ENCODE measurements at regions not wholly inside any gene's neighbourhood (a gene's known extent, or its start where the extent isn't known, plus 50 kb on each side); places are given as distances from the start of the nearest gene placed in this dataset.

DNA sequence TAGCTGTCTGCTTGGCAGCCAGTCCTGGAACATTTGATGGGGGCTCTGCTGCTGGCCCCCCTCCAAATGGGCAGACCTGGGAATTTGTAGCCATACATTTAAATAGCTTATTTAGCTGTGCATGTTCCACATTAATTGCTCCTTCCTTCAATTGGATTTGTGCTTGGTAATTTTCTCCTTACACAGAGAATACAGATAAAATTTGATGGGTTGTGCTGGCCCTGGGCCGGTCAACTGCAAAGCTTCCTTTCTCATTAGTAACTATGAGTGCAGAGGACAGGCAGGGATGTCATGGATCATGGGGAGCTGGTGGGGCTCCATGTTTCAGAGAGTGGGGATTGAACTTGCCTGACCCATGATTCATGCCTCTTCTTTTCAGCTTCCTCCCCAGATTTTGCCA is 201.5 kb upstream of the GHITM start:
- intact Hi-C loops (cut with DNase I): no loop called here
- H3K4me1 ChIP-seq (ENCODE audit: control insufficient read depth in 1 of 2, insufficient read depth in 2 of 2, low read length in 2 of 2): no peaks in the 10 kb centered on the region
- DNase-seq (no peak), ATAC-seq (ENCODE audit: low FRiP score) (no peak)
- H3K27me3 ChIP-seq (ENCODE audit: control insufficient read depth in 1 of 2, insufficient read depth in 2 of 2, low read length in 1 of 2): no peaks in the 10 kb centered on the region
- no peak overlapping the region for H3K27ac ChIP-seq (ENCODE audit: low read depth in 1 of 2, low read length in 2 of 2)
- WGBS, 2 donors: 85 to 88% methylated on average over 1 of the region's 1 CpG
- H3K4me3 ChIP-seq (ENCODE audit: low read length in 2 of 2): no peak overlapping the region
- no peaks in the 10 kb centered on the region for H3K36me3 ChIP-seq (ENCODE audit: control insufficient read depth in 1 of 2, insufficient read depth in 2 of 2, low read length in 1 of 2)
- no peaks in the 10 kb centered on the region for H3K9me3 ChIP-seq (ENCODE audit: control insufficient read depth, low read length)

DNA sequence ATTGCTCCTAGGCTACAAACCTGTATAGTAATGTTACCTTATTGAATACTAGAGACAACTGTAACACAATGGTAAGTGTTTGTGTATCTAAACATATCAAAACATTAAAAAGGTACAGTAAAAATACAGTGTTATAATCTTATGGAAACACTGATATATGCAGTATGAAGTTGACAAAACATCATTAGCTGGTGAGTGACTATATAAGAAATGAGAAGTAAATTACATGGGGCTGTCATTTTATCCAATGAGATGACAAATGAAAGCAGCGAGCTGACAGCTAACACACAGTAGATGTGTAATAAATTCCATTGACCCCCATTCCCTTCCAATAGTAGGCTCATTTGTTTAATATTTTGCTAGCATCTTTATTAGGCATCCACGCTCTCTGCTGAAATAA is 198.1 kb upstream of the GHITM start:
- H3K36me3 ChIP-seq (ENCODE audit: control insufficient read depth in 1 of 2, insufficient read depth in 2 of 2, low read length in 1 of 2): no peaks in the 10 kb centered on the region
- H3K9me3 ChIP-seq (ENCODE audit: control insufficient read depth, low read length): no peaks in the 10 kb centered on the region
- intact Hi-C loops (cut with DNase I): no loop called here
- no peak for ATAC-seq (ENCODE audit: low FRiP score)
- no peak for DNase-seq
- no peak overlapping the region for H3K4me3 ChIP-seq (ENCODE audit: low read length in 2 of 2)
- no peaks in the 10 kb centered on the region for H3K27me3 ChIP-seq (ENCODE audit: control insufficient read depth in 1 of 2, insufficient read depth in 2 of 2, low read length in 1 of 2)
- no peak overlapping the region for H3K27ac ChIP-seq (ENCODE audit: low read depth in 1 of 2, low read length in 2 of 2)
- H3K4me1 ChIP-seq (ENCODE audit: control insufficient read depth in 1 of 2, insufficient read depth in 2 of 2, low read length in 2 of 2): no peaks in the 10 kb centered on the region
- 71 to 72% methylated on average over 2 of the region's 2 CpGs for WGBS, 2 donors

- Histone ChIP-seq H3K4me3 (ENCODE audit: low read length in 2 of 2) (no peak overlapping the region), H3K9me3 (ENCODE audit: control insufficient read depth, low read length) (no peaks in the 10 kb centered on the region), H3K4me1 (ENCODE audit: control insufficient read depth in 1 of 2, insufficient read depth in 2 of 2, low read length in 2 of 2) (no peaks in the 10 kb centered on the region), H3K27ac (ENCODE audit: low read depth in 1 of 2, low read length in 2 of 2) (no peak overlapping the region), H3K36me3 (ENCODE audit: control insufficient read depth in 1 of 2, insufficient read depth in 2 of 2, low read length in 1 of 2) (no peaks in the 10 kb centered on the region), H3K27me3 (ENCODE audit: control insufficient read depth in 1 of 2, insufficient read depth in 2 of 2, low read length in 1 of 2) (no peaks in the 10 kb centered on the region)
- 88 to 89% methylated on average over 3 of the region's 3 CpGs for WGBS, 2 donors
- no peak for ATAC-seq (ENCODE audit: low FRiP score)
- no peak for DNase-seq
- intact Hi-C loops (cut with DNase I): no loop called here
These were observed 196.9 kb upstream of the GHITM start for GRCh38 chr10:83942410-83942809.

DNA sequence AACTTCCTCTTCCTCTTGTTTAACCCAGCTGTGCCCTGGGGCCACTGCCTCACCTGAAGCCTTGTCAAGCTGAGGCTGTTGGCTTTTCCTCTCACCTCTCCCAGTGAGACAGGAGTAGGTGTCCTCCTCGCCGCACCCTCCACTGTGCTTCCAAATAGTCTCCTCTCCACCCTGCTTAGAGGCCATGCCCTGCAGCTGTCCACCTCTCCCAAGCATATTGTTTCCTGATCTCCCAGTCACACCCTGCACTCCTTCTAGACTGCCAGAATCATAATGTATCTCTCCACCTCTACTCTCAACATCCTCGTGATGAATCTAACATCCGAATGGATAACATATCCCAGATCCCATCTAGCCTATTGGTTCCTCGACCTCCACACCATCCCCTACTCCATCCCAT is 196.3 kb upstream of the GHITM start:
- Histone ChIP-seq H3K9me3 (ENCODE audit: control insufficient read depth, low read length) (no peaks in the 10 kb centered on the region), H3K36me3 (ENCODE audit: control insufficient read depth in 1 of 2, insufficient read depth in 2 of 2, low read length in 1 of 2) (no peaks in the 10 kb centered on the region), H3K4me3 (ENCODE audit: low read length in 2 of 2) (no peak overlapping the region), H3K27ac (ENCODE audit: low read depth in 1 of 2, low read length in 2 of 2) (no peak overlapping the region), H3K27me3 (ENCODE audit: control insufficient read depth in 1 of 2, insufficient read depth in 2 of 2, low read length in 1 of 2) (no peaks in the 10 kb centered on the region), H3K4me1 (ENCODE audit: control insufficient read depth in 1 of 2, insufficient read depth in 2 of 2, low read length in 2 of 2) (no peaks in the 10 kb centered on the region)
- ATAC-seq (ENCODE audit: low FRiP score): no peak
- DNase-seq: no peak
- WGBS, 2 donors: 78 to 79% methylated on average over 5 of the region's 5 CpGs
- intact Hi-C loops (cut with DNase I): no loop called here

DNA sequence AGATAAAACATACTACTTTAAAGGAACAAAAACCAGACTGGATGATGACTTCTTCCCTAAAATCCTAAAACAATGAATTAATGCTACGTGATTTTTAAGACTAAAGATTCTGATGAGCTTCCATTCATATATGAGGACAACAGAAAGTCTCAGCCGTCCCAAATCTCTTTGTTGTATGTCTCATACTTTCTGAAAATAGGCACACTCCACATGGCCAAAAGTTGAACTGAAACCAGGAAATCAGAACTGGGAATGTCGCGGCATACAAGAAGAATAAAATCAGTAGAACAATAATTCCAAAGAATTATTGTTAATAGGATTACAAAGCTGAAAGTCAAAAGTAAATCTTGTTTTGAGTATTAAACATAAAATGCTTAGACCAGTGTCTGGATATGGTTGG is 195.4 kb upstream of the GHITM start:
- no peaks in the 10 kb centered on the region for H3K27me3 ChIP-seq (ENCODE audit: control insufficient read depth in 1 of 2, insufficient read depth in 2 of 2, low read length in 1 of 2)
- ATAC-seq (ENCODE audit: low FRiP score) (no peak), DNase-seq (no peak)
- intact Hi-C loops (cut with DNase I): no loop called here
- H3K27ac ChIP-seq (ENCODE audit: low read depth in 1 of 2, low read length in 2 of 2): no peak overlapping the region
- 64 to 66% methylated on average over 4 of the region's 4 CpGs for WGBS, 2 donors
- H3K4me3 ChIP-seq (ENCODE audit: low read length in 2 of 2): no peak overlapping the region
- no peaks in the 10 kb centered on the region for H3K36me3 ChIP-seq (ENCODE audit: control insufficient read depth in 1 of 2, insufficient read depth in 2 of 2, low read length in 1 of 2)
- H3K9me3 ChIP-seq (ENCODE audit: control insufficient read depth, low read length): no peaks in the 10 kb centered on the region
- H3K4me1 ChIP-seq (ENCODE audit: control insufficient read depth in 1 of 2, insufficient read depth in 2 of 2, low read length in 2 of 2): no peaks in the 10 kb centered on the region

GRCh38 chr10:83945982-83946718 is 193.2 kb upstream of the GHITM start:
- H3K9me3 ChIP-seq (ENCODE audit: control insufficient read depth, low read length): no peaks in the 10 kb centered on the region
- H3K4me1 ChIP-seq (ENCODE audit: control insufficient read depth in 1 of 2, insufficient read depth in 2 of 2, low read length in 2 of 2): no peaks in the 10 kb centered on the region
- H3K36me3 ChIP-seq (ENCODE audit: control insufficient read depth in 1 of 2, insufficient read depth in 2 of 2, low read length in 1 of 2): no peaks in the 10 kb centered on the region
- WGBS, 2 donors: 58 to 70% methylated on average over 17 of the region's 17 CpGs
- ATAC-seq (ENCODE audit: low FRiP score) (no peak), DNase-seq (no peak)
- H3K4me3 ChIP-seq (ENCODE audit: low read length in 2 of 2): no peak overlapping the region
- intact Hi-C loops (cut with DNase I): no loop called here
- no peak overlapping the region for H3K27ac ChIP-seq (ENCODE audit: low read depth in 1 of 2, low read length in 2 of 2)
- H3K27me3 ChIP-seq (ENCODE audit: control insufficient read depth in 1 of 2, insufficient read depth in 2 of 2, low read length in 1 of 2): no peaks in the 10 kb centered on the region

DNA sequence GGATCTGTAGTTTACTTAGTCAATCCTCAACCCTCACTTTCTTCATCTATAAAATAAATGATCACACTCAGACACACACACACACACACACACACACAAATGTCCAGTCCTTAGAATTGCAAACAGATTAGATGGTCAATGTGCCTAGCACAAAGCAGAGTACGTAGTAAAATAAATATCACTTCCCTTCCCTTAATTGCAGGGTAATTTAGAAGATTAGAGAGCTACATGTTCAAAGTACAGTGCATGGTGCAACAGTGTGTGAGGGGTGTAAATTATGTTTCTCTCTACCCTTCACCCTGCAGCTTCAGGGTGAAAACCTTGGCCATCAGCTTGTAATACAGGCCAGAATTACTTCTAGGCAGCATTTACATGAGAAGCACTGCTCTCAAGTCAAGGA is 187.0 kb upstream of the GHITM start:
- no peak overlapping the region for H3K27ac ChIP-seq (ENCODE audit: low read depth in 1 of 2, low read length in 2 of 2)
- H3K27me3 ChIP-seq (ENCODE audit: control insufficient read depth in 1 of 2, insufficient read depth in 2 of 2, low read length in 1 of 2): no peaks in the 10 kb centered on the region
- peaks cover 4% of the 10 kb centered on the region for H3K9me3 ChIP-seq (ENCODE audit: control insufficient read depth, low read length)
- intact Hi-C loops (cut with DNase I): no loop called here
- no peaks in the 10 kb centered on the region for H3K4me1 ChIP-seq (ENCODE audit: control insufficient read depth in 1 of 2, insufficient read depth in 2 of 2, low read length in 2 of 2)
- ATAC-seq (ENCODE audit: low FRiP score) (no peak), DNase-seq (no peak)
- no peaks in the 10 kb centered on the region for H3K36me3 ChIP-seq (ENCODE audit: control insufficient read depth in 1 of 2, insufficient read depth in 2 of 2, low read length in 1 of 2)
- 69 to 72% methylated on average over 1 of the region's 1 CpG for WGBS, 2 donors
- H3K4me3 ChIP-seq (ENCODE audit: low read length in 2 of 2): no peak overlapping the region

GRCh38 chr10:83953589-83953988 is 185.7 kb upstream of the GHITM start:
- no peak for DNase-seq
- no peak for ATAC-seq (ENCODE audit: low FRiP score)
- Histone ChIP-seq H3K4me1 (ENCODE audit: control insufficient read depth in 1 of 2, insufficient read depth in 2 of 2, low read length in 2 of 2) (no peaks in the 10 kb centered on the region), H3K4me3 (ENCODE audit: low read length in 2 of 2) (no peak overlapping the region), H3K36me3 (ENCODE audit: control insufficient read depth in 1 of 2, insufficient read depth in 2 of 2, low read length in 1 of 2) (no peaks in the 10 kb centered on the region), H3K9me3 (ENCODE audit: control insufficient read depth, low read length) (peaks cover 4% of the 10 kb centered on the region), H3K27me3 (ENCODE audit: control insufficient read depth in 1 of 2, insufficient read depth in 2 of 2, low read length in 1 of 2) (no peaks in the 10 kb centered on the region), H3K27ac (ENCODE audit: low read depth in 1 of 2, low read length in 2 of 2) (no peak overlapping the region)
- intact Hi-C loops (cut with DNase I): no loop called here
- whole genome bisulfite sequencing, 2 donors: 60% methylated on average over 2 of the region's 2 CpGs

DNA sequence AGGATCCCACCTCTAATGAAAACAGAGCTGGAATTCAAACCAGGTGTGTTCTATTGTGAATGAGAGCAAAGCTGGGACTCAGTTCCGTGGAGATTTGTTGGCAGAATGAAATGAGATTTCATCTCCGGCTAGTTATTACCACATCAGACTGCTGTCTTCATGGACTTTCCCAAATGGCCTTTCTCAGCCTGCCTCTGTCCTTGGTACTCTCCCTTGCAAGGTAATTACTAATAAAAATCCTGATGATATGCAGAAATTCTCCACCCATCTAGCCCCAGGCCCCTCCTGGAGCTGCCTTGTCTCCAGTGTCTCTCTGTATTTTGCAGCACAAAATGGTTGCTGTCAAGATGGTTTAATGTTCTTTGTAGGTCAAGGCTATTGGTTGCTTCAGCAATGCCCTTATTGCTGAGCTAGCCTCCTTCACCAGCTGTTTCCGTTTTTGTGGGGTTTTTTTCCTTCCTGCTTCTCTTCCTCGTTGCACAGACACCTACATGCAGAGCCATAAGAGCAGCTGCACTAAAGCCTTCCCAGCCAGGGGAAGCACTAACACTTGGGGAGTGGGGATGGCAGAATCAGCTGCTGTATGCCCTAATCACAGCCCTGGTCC is 185.0 kb upstream of the GHITM start:
- peaks cover 4% of the 10 kb centered on the region for H3K9me3 ChIP-seq (ENCODE audit: control insufficient read depth, low read length)
- ATAC-seq (ENCODE audit: low FRiP score) (no peak), DNase-seq (no peak)
- H3K36me3 ChIP-seq (ENCODE audit: control insufficient read depth in 1 of 2, insufficient read depth in 2 of 2, low read length in 1 of 2): no peaks in the 10 kb centered on the region
- no peaks in the 10 kb centered on the region for H3K27me3 ChIP-seq (ENCODE audit: control insufficient read depth in 1 of 2, insufficient read depth in 2 of 2, low read length in 1 of 2)
- 39 to 43% methylated on average over 4 of the region's 4 CpGs for WGBS, 2 donors
- no peak overlapping the region for H3K4me3 ChIP-seq (ENCODE audit: low read length in 2 of 2)
- no peak overlapping the region for H3K27ac ChIP-seq (ENCODE audit: low read depth in 1 of 2, low read length in 2 of 2)
- intact Hi-C loops (cut with DNase I): no loop called here
- no peaks in the 10 kb centered on the region for H3K4me1 ChIP-seq (ENCODE audit: control insufficient read depth in 1 of 2, insufficient read depth in 2 of 2, low read length in 2 of 2)

Data from aorta (tissue), 5 donors.